ENCODE measurements at regions not wholly inside any gene's neighbourhood (a gene's known extent, or its start where the extent isn't known, plus 50 kb on each side); places are given as distances from the start of the nearest gene placed in this dataset.

- DNase-seq (ENCODE audit: low spot score in 2 of 2, unreplicated experiment in 2 of 2) = no peak
- Mint-ChIP-seq H3K36me3 (no peaks in the 10 kb centered on the region), H3K4me1 (no peaks in the 10 kb centered on the region), H3K27ac (no peak overlapping the region), H3K9me3 (peaks cover 10% of the 10 kb centered on the region), H3K4me3 (no peak overlapping the region), H3K27me3 (ENCODE audit: low read depth) (peaks cover 5% of the 10 kb centered on the region)
- TF ChIP-seq CTCF (IDR thresholded peaks at IDR 0.05; ENCODE audit: unreplicated experiment) = no peak
Observed at GRCh38 chr14:30331030-30331429, 227.9 kb upstream of the G2E3 start.

GRCh38 chr14:30332374-30332773 lies 226.6 kb upstream of the G2E3 start:
- Mint-ChIP-seq H3K36me3 (no peaks in the 10 kb centered on the region), H3K27me3 (ENCODE audit: low read depth) (peaks cover 5% of the 10 kb centered on the region), H3K27ac (no peak overlapping the region), H3K9me3 (peaks cover 10% of the 10 kb centered on the region), H3K4me3 (no peak overlapping the region), H3K4me1 (no peaks in the 10 kb centered on the region)
- no peak for DNase-seq (ENCODE audit: low spot score in 2 of 2, unreplicated experiment in 2 of 2)
- TF ChIP-seq CTCF (IDR thresholded peaks at IDR 0.05; ENCODE audit: unreplicated experiment) = no peak

- Mint-ChIP-seq H3K4me3 (no peak overlapping the region), H3K9me3 (peaks cover 10% of the 10 kb centered on the region), H3K27me3 (ENCODE audit: low read depth) (no peaks in the 10 kb centered on the region), H3K27ac (no peak overlapping the region), H3K4me1 (no peaks in the 10 kb centered on the region), H3K36me3 (no peaks in the 10 kb centered on the region)
- TF ChIP-seq CTCF (IDR thresholded peaks at IDR 0.05; ENCODE audit: unreplicated experiment) = no peak
- DNase-seq (ENCODE audit: low spot score in 2 of 2, unreplicated experiment in 2 of 2) = no peak
Observed at GRCh38 chr14:30333934-30334333, 225.0 kb upstream of the G2E3 start.

- Mint-ChIP-seq H3K36me3 (no peaks in the 10 kb centered on the region), H3K4me1 (no peaks in the 10 kb centered on the region), H3K27me3 (ENCODE audit: low read depth) (no peaks in the 10 kb centered on the region), H3K4me3 (no peak overlapping the region), H3K9me3 (no peaks in the 10 kb centered on the region), H3K27ac (no peak overlapping the region)
- no peak for TF ChIP-seq CTCF (IDR thresholded peaks at IDR 0.05; ENCODE audit: unreplicated experiment)
- DNase-seq (ENCODE audit: low spot score in 2 of 2, unreplicated experiment in 2 of 2) = no peak
Observed at GRCh38 chr14:30337456-30337855, 221.5 kb upstream of the G2E3 start.

- Mint-ChIP-seq H3K4me3 (no peak overlapping the region), H3K27ac (no peak overlapping the region), H3K27me3 (ENCODE audit: low read depth) (peaks cover 5% of the 10 kb centered on the region), H3K36me3 (no peaks in the 10 kb centered on the region), H3K9me3 (no peaks in the 10 kb centered on the region), H3K4me1 (no peaks in the 10 kb centered on the region)
- no peak for TF ChIP-seq CTCF (IDR thresholded peaks at IDR 0.05; ENCODE audit: unreplicated experiment)
- DNase-seq (ENCODE audit: low spot score in 2 of 2, unreplicated experiment in 2 of 2) = no peak
Observed at GRCh38 chr14:30339311-30339901, 219.6 kb upstream of the G2E3 start.

- Mint-ChIP-seq H3K27ac (no peak overlapping the region), H3K4me3 (no peak overlapping the region), H3K36me3 (no peaks in the 10 kb centered on the region), H3K4me1 (no peaks in the 10 kb centered on the region), H3K27me3 (ENCODE audit: low read depth) (peaks cover 5% of the 10 kb centered on the region), H3K9me3 (no peaks in the 10 kb centered on the region)
- DNase-seq (ENCODE audit: low spot score in 2 of 2, unreplicated experiment in 2 of 2) = no peak
- TF ChIP-seq CTCF (IDR thresholded peaks at IDR 0.05; ENCODE audit: unreplicated experiment) = no peak
Observed at GRCh38 chr14:30340495-30340894, 218.5 kb upstream of the G2E3 start.
